ENCODE measurements at regions not wholly inside any gene's neighbourhood (a gene's known extent, or its start where the extent isn't known, plus 50 kb on each side); places are given as distances from the start of the nearest gene placed in this dataset.

- intact Hi-C loops (cut with micrococcal nuclease), result no loop called here
- Histone ChIP-seq H3K79me2 (ENCODE audit: low read length) (no peaks in the 10 kb centered on the region), H3K4me3 (ENCODE audit: low read length) (no peak overlapping the region), H3K9me2 (replicated peaks; ENCODE audit: low read length) (no peaks in the 10 kb centered on the region), H3K27me3 (ENCODE audit: low read length) (no peaks in the 10 kb centered on the region), H3K9me3 (ENCODE audit: low read length) (no peaks in the 10 kb centered on the region), H3K9ac (ENCODE audit: low read length) (no peak overlapping the region), H3K4me1 (ENCODE audit: insufficient read depth, low read length) (no peaks in the 10 kb centered on the region), H3K36me3 (ENCODE audit: low read depth, low read length) (no peaks in the 10 kb centered on the region), H3F3A (ENCODE audit: low read length, unreplicated experiment) (no peaks in the 10 kb centered on the region), H4K20me1 (ENCODE audit: low read length) (no peaks in the 10 kb centered on the region), H3K4me2 (ENCODE audit: low read length) (no peak overlapping the region), H2AFZ (ENCODE audit: low read length) (no peak overlapping the region), H3K27ac (ENCODE audit: low read length) (no peak overlapping the region)
- ChIA-PET CTCF (no interaction called here), POLR2A (ENCODE audit: unreplicated experiment) (no interaction called here)
- TF ChIP-seq CTCF (conservative IDR thresholded peaks at IDR 0.05; ENCODE audit: low read depth, low read length) (no peak), EZH2phosphoT487 (IDR thresholded peaks at IDR 0.05; ENCODE audit: borderline replicate concordance, low read length) (no peak), EZH2 (IDR thresholded peaks at IDR 0.05; ENCODE audit: low read length, unreplicated experiment) (no peak)
- no TSS peak for BruUV-seq (replicated peaks)
- ATAC-seq, result no peak
- no peak for DNase-seq
These were observed 127.2 kb upstream of the LARP1 start for GRCh38 chr5:154627698-154628678.

- H3K27ac ChIP-seq (ENCODE audit: low read length), result no peak overlapping the region
- ChIA-PET CTCF (no interaction called here), POLR2A (ENCODE audit: unreplicated experiment) (no interaction called here)
- H3K9me2 ChIP-seq (replicated peaks; ENCODE audit: low read length), result no peaks in the 10 kb centered on the region
- no peak for ATAC-seq
- H3K9me3 ChIP-seq (ENCODE audit: low read length), result no peaks in the 10 kb centered on the region
- H3K79me2 ChIP-seq (ENCODE audit: low read length), result no peaks in the 10 kb centered on the region
- H3K9ac ChIP-seq (ENCODE audit: low read length), result no peak overlapping the region
- H3K27me3 ChIP-seq (ENCODE audit: low read length), result no peaks in the 10 kb centered on the region
- H3K4me2 ChIP-seq (ENCODE audit: low read length), result no peak overlapping the region
- no peaks in the 10 kb centered on the region for H3F3A ChIP-seq (ENCODE audit: low read length, unreplicated experiment)
- H3K4me3 ChIP-seq (ENCODE audit: low read length), result no peak overlapping the region
- H3K4me1 ChIP-seq (ENCODE audit: insufficient read depth, low read length), result no peaks in the 10 kb centered on the region
- no peak for DNase-seq
- H3K36me3 ChIP-seq (ENCODE audit: low read depth, low read length), result no peaks in the 10 kb centered on the region
- H2AFZ ChIP-seq (ENCODE audit: low read length), result no peak overlapping the region
- TF ChIP-seq CTCF (conservative IDR thresholded peaks at IDR 0.05; ENCODE audit: low read depth, low read length) (no peak), EZH2 (IDR thresholded peaks at IDR 0.05; ENCODE audit: low read length, unreplicated experiment) (no peak), EZH2phosphoT487 (IDR thresholded peaks at IDR 0.05; ENCODE audit: borderline replicate concordance, low read length) (no peak)
- no TSS peak for BruUV-seq (replicated peaks)
- H4K20me1 ChIP-seq (ENCODE audit: low read length), result no peaks in the 10 kb centered on the region
- intact Hi-C loops (cut with micrococcal nuclease), result no loop called here
These were observed 128.2 kb upstream of the LARP1 start for GRCh38 chr5:154626876-154627557.

DNA sequence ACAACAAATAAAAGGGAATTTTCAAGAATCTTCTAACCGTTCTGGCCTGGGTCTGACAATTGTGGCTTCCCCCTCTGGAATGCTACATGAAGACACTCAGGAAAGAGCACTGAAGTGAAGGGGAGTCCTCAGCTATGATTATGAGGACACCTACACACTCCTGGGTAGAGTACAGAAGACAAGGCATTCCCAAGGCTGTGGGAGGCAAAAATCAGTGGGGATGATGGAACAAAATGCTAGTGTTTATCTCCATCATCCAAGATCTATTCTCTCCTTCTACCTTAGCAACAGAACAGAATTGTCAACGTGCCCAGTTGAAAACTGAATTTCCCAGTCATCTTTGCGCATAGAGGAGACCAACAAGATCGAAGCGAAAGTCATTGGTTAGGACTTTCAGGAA lies 130.1 kb upstream of the LARP1 start:
- Histone ChIP-seq H3K9me2 (replicated peaks; ENCODE audit: low read length) (no peaks in the 10 kb centered on the region), H2AFZ (ENCODE audit: low read length) (no peak overlapping the region), H3K27ac (ENCODE audit: low read length) (no peak overlapping the region), H3K36me3 (ENCODE audit: low read depth, low read length) (no peaks in the 10 kb centered on the region), H3K4me2 (ENCODE audit: low read length) (no peak overlapping the region), H3K9ac (ENCODE audit: low read length) (no peak overlapping the region), H3K79me2 (ENCODE audit: low read length) (no peaks in the 10 kb centered on the region), H4K20me1 (ENCODE audit: low read length) (no peaks in the 10 kb centered on the region), H3K4me3 (ENCODE audit: low read length) (no peak overlapping the region), H3K4me1 (ENCODE audit: insufficient read depth, low read length) (no peaks in the 10 kb centered on the region), H3K9me3 (ENCODE audit: low read length) (no peaks in the 10 kb centered on the region), H3K27me3 (ENCODE audit: low read length) (no peaks in the 10 kb centered on the region), H3F3A (ENCODE audit: low read length, unreplicated experiment) (no peaks in the 10 kb centered on the region)
- POLR2A ChIA-PET (ENCODE audit: unreplicated experiment), result no interaction called here
- no peak for ATAC-seq
- DNase-seq, result no peak
- TF ChIP-seq CTCF (conservative IDR thresholded peaks at IDR 0.05; ENCODE audit: low read depth, low read length), result no peak
- TF ChIP-seq EZH2 (IDR thresholded peaks at IDR 0.05; ENCODE audit: low read length, unreplicated experiment), result no peak
- no peak for TF ChIP-seq EZH2phosphoT487 (IDR thresholded peaks at IDR 0.05; ENCODE audit: borderline replicate concordance, low read length)
- no TSS peak for BruUV-seq (replicated peaks)
- intact Hi-C loops (cut with micrococcal nuclease), result no loop called here
- CTCF ChIA-PET, result no interaction called here
